HG03520 (cell line): ENCODE measurements at regions not wholly inside any gene's neighbourhood (a gene's known extent, or its start where the extent isn't known, plus 50 kb on each side); places are given as distances from the start of the nearest gene placed in this dataset.
"Not testable (repeated sequence)": the region's sequence is repeated elsewhere in the genome, so short reads cannot be mapped to it uniquely, and the experiment has no call there.

ENCODE experiments used
- ATAC-seq: cut with Tn5 transposase; IDR thresholded peaks from one replicate; pipeline ENCODE4 v1.9.1; 2021; ENCODE audit warnings: mild to moderate bottlenecking, moderate library complexity; ENCODE audit not compliant: unreplicated experiment

GRCh38 chr19:27719034-27719433, 1493.9 kb downstream of the UQCRFS1 start:
- ATAC-seq: no peak

GRCh38 chr19:27718234-27718633, 1494.7 kb downstream of the UQCRFS1 start:
- no peak for ATAC-seq

DNA sequence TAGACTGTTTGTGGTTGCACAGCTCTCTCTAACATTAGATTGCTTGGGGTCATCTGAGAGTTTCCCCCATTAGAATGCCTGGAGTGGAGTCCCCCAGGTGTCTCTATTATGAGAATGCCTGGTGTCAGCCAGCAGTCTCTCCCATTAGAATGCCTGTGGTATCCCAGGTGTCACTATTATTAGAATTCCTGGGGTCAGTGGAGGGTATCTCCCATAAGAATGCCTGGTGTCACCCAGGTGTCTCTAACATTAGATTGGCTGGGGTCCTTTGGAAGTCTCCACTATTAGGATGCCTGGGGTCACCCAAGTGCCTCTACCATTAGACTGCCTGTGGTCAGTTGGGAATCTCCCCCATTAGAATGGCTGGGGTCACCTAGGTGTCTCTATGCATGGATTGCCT, 1495.1 kb downstream of the UQCRFS1 start:
- no peak for ATAC-seq

DNA sequence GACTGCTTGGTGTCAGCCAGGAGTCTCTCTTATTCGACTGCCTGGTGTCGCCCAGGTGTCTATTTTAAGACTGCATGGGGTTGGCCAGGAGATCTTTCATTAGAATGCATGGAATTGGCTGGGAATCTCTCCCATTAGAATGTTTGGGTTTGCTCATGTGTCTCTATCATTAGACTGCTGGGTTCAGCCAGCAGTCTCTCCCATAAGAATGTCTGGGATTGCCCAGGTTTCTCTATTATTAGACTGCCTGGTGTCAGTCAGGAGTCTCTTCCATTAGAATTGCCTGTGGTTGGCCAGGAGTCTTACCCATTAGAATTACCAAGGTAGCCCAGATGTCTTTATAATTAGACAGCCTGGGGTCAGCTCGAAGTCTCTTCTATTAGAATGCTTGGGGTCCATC, 1496.0 kb downstream of the UQCRFS1 start:
- no peak for ATAC-seq

DNA sequence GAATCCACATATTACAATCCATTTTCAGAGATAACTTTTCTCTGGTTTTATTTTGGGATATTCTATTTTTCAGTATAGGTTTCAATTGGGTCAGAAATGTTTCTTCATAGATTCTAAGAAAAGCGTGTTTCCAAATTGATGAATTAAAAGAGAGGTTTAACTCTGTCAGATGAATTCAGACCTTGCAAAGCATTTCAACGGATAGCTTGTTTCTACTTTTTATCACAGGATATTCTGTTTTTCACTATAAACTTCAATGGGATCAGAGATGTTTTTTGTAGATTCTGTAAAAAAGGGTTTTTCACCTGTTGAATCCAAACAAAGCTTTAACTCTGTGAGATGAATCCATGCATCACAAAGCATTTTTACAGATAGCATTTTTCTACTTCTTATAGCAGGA, 1498.1 kb downstream of the UQCRFS1 start:
- ATAC-seq: no peak

DNA sequence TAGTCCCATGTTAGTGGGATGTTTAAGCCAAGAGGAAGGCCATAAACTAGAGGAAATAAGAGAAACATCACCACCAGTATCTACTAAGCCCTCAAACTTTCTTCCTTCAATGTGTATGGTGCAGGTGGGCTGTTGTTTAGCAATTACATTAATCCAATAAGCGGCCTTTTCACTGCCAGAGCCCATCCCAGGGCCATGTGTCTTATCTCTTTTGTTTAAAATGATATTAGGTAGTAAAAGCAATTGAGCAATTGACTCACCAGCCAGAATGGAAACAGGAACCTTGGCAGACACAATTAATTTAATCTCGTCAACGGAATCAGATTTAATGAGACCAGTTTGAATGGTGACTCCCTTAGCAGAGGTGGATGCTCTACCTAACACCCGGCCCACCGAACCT, 1503.5 kb downstream of the UQCRFS1 start:
- no peak for ATAC-seq

DNA sequence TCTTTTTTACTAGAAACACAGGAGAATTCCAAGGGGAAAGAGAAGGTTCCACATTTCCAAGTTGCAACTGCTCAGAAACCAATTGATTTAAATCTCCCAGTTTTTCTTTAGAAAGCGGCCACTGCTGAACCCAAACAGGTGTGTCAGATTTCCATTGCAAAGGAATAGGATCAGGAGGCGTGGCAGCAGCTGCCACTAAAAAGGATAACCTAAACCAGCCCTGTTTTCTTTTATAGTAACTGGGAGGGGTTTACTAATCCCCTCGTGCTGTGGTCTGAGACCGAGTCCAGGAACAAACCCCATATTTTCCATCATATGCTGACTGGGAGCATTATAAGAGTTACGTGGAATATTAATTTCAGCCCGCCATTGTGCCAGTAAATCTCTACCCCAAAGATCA, 1504.0 kb downstream of the UQCRFS1 start:
- ATAC-seq: not testable (repeated sequence)

DNA sequence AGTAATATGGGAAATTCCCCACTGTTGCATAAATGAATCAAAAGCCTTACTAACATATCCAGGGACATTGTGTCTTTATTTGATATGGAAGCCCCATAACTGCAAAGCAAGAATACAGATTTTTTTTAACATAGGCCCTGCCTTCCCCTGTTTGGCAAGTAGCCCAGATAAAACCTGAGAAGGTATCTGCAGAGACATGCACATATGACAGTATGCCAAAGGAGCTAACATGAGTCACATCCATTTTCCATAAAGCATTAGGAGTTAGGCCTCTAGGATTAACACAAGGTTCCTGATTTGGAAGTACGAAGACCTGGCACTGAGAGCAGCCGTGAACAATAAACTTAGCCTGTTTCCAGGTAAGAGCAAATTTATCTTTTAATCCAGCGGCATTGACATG, 1505.9 kb downstream of the UQCRFS1 start:
- not testable (repeated sequence) for ATAC-seq

GRCh38 chr19:27705896-27706295, 1507.1 kb downstream of the UQCRFS1 start:
- ATAC-seq: no peak

DNA sequence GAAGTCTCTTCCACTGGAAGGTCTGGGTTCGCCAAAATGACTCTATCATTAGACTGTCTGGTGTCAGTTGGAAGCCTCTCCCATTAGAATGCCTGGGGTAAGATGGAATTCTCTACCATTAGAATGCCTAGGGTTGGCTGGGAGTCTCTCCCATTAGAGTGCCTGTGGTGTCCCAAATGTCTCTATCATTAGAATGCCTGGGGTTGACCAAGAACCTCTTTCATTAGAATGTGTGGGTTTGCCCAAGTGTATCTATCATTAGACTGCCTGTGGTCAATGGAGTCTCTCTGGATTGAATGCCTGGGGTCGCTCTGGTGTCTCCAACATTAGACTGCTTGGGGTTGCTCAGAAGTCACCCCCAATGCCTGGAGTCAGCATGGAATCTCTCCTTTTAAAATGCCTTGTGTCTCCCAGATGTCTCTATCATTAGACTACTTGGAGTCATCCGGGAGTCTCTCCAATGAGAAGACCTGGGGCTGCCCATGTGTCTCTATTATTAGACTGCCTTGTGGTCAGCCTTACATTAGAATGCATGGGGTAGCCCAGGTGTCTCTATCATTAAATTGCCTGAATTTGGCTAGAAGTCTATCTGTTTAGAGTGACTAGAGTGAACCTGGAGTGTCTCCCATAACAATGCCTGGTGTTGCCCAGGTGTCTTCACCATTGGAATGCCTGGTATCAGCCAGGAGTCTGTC, 1518.4 kb downstream of the UQCRFS1 start:
- ATAC-seq: no peak

DNA sequence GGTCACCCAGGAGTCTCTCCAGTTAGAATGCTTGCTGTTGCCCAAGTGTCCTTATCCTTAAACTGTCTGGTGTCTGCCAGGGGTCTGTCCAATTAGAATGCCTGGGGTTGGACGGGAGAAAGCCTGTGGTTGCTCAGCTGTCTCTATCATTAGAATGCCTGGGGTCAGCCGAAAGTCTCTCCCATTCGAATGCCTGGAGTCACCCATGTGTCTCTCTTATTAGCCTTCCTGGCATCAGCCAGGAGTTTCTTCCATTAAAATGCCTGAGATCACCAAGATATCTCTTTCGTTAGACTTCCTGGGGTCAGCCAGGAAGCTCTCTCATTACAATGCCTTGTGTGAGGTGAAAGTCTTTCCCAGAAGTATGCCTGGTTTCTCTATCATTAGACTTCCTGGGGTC, 1521.0 kb downstream of the UQCRFS1 start:
- ATAC-seq: no peak

- ATAC-seq: no peak
Observed at GRCh38 chr19:27689734-27690241, 1523.2 kb downstream of the UQCRFS1 start.

GRCh38 chr19:27684293-27684692, 1528.7 kb downstream of the UQCRFS1 start:
- no peak for ATAC-seq

GRCh38 chr19:27681972-27682371, 1531.0 kb downstream of the UQCRFS1 start:
- no peak for ATAC-seq

GRCh38 chr19:27679905-27680304, 1533.0 kb downstream of the UQCRFS1 start:
- ATAC-seq: no peak

- no peak for ATAC-seq
Observed at GRCh38 chr19:27679399-27679798, 1533.6 kb downstream of the UQCRFS1 start.

- ATAC-seq: no peak
Observed at GRCh38 chr19:27676877-27677276, 1536.1 kb downstream of the UQCRFS1 start.

DNA sequence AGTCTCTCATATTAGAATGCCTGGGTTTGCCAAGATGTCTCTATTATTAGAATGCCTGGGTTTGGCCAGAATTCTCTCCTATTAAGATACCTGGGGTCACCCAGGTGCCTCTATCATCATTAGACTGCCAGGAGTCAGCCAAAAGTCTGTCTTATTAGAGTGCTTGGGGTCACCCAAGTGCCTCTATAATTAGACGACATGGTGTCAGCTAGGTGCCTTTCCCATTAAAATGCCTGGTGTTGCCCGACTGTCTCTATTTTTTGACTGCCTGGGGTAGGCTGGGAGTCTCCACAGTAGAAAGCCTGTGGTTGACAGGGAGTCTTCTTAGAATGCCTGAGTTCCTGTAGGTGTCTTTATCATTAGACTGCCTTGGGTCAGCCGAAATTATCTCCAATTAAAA, 1536.6 kb downstream of the UQCRFS1 start:
- no peak for ATAC-seq

GRCh38 chr19:27675771-27676170, 1537.2 kb downstream of the UQCRFS1 start:
- ATAC-seq: no peak

DNA sequence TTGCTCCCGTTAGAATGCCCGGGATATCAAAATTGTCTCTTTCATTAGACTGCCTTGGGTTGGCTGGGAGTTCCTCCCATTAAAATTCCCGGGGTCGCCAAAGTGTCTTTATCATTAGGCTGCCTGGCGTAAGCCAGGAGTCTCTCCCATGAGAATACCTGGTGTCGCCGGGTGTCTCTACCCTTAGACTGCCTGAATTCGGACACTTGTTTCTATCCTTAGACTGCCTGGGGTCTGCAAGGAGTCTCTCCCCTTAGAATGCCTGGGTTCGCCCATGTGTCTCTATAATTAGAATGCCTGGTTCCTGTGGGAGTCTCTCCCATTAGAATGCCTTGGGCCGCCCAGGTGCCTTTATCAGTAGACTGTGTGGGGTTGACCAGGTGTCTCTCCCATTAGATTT, 1538.2 kb downstream of the UQCRFS1 start:
- ATAC-seq: no peak

DNA sequence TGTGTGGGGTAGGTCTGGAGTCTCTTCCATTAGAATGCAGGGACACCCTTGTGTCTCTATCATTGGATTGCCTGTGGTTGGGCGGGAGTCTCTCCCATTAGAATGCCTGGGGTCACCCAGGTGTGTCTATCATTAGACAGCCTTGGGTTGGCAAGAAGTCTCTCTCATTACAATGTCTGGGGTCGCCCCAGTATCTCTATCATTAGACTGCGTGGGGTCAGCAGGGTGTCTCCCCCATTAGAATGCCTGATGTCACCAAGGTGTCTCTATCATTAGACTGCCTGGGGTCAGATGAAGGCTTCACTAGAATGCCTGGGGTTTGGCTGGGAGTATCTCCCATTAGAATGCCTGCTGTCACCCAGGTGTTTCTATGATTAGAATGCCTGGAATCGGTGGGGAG, 1539.0 kb downstream of the UQCRFS1 start:
- no peak for ATAC-seq

DNA sequence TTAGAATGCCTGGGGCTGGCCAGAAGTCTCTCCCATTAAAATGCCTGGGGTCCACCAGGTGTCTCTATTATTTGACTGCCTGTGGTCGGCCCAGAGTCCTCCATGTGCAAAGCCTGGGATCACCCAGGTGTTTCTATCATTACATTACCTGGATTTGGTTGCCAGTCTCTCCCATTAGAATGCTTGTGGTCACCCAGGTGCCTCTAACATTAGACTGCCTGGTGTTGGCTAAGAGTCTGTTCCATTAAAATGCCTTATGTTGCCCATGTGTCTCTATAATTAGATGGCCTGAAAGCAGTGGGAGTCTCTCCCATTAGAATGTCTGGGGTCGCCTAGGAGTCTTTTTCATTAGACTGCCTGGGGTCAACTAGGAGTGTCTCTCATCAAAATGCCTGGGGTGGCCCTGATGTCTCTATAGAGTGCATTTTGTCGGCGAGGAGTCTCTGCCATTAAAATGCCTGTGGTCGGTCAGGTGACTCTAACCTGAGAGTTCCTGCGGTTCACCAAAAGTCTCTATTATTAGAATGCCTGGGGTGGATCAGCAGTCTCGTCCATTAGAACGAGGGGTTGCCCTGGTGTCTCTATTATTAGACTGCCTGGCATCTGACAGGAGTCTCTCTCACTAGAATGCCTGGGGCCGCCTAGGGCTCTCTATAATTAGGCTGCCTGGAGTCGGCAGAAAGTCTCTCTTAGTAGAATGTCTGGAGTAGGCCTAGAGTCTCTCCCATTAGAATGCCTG, 1540.5 kb downstream of the UQCRFS1 start:
- no peak for ATAC-seq
